HG03139 (cell line): ENCODE measurements at regions not wholly inside any gene's neighbourhood (a gene's known extent, or its start where the extent isn't known, plus 50 kb on each side); places are given as distances from the start of the nearest gene placed in this dataset.

Source experiments
- ATAC-seq: cut with Tn5 transposase; IDR thresholded peaks from one replicate; pipeline ENCODE4 v1.9.1; 2021; ENCODE audit not compliant: unreplicated experiment

- ATAC-seq: no peak
Observed at GRCh38 chr13:100870898-100871297, 196.3 kb upstream of the TMTC4 start.

- ATAC-seq: no peak
Observed at GRCh38 chr13:100860866-100861265, 186.3 kb upstream of the TMTC4 start.

- no peak for ATAC-seq
Observed at GRCh38 chr13:100859861-100860260, 185.3 kb upstream of the TMTC4 start.

- ATAC-seq: no peak
Observed at GRCh38 chr13:100855151-100855550, 180.6 kb upstream of the TMTC4 start.

GRCh38 chr13:100854006-100854405, 179.4 kb upstream of the TMTC4 start:
- ATAC-seq: no peak

GRCh38 chr13:100853434-100853833, 178.8 kb upstream of the TMTC4 start:
- ATAC-seq: no peak

- no peak for ATAC-seq
Observed at GRCh38 chr13:100852146-100852545, 177.6 kb upstream of the TMTC4 start.

- ATAC-seq: no peak
Observed at GRCh38 chr13:100848304-100848703, 173.7 kb upstream of the TMTC4 start.

GRCh38 chr13:100845128-100845757, 170.6 kb upstream of the TMTC4 start:
- ATAC-seq: no peak

GRCh38 chr13:100842136-100842535, 167.5 kb upstream of the TMTC4 start:
- ATAC-seq: no peak

GRCh38 chr13:100838387-100838786, 163.8 kb upstream of the TMTC4 start:
- ATAC-seq: no peak

- no peak for ATAC-seq
Observed at GRCh38 chr13:100837631-100838030, 163.0 kb upstream of the TMTC4 start.

GRCh38 chr13:100836711-100837110, 162.1 kb upstream of the TMTC4 start:
- no peak for ATAC-seq

- ATAC-seq: no peak
Observed at GRCh38 chr13:100835695-100836094, 161.1 kb upstream of the TMTC4 start.

GRCh38 chr13:100833427-100833826, 158.8 kb upstream of the TMTC4 start:
- no peak for ATAC-seq

GRCh38 chr13:100828226-100828625, 153.6 kb upstream of the TMTC4 start:
- no peak for ATAC-seq

- no peak for ATAC-seq
Observed at GRCh38 chr13:100827489-100828176, 153.0 kb upstream of the TMTC4 start.

- ATAC-seq: no peak
Observed at GRCh38 chr13:100826441-100826840, 151.8 kb upstream of the TMTC4 start.

- ATAC-seq: no peak
Observed at GRCh38 chr13:100825557-100825956, 151.0 kb upstream of the TMTC4 start.

GRCh38 chr13:100824366-100824765, 149.8 kb upstream of the TMTC4 start:
- ATAC-seq: no peak

- ATAC-seq: no peak
Observed at GRCh38 chr13:100823448-100823847, 148.9 kb upstream of the TMTC4 start.

GRCh38 chr13:100822871-100823443, 148.4 kb upstream of the TMTC4 start:
- no peak for ATAC-seq
